ENCODE measurements at regions not wholly inside any gene's neighbourhood (a gene's known extent, or its start where the extent isn't known, plus 50 kb on each side); places are given as distances from the start of the nearest gene placed in this dataset.

DNA sequence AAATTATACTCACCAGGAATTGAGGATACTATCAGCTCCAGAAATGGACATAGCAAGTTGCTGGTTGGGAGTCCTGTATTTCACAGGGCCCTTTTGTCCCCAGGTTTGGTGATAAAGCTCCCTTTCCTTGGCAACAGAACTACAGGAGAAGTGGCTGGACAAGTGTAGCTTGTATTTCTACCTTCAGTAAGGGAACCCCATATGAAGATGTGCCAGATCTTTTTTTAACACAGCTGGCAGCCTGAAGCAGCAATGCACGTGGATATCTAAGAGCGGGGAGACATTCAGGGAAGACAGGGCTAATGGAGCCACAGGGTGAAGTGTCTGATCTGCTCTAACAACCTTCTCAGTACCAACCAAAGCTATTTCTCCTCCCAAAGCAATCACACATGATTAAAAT lies 373.9 kb upstream of the ID4 start (continued):
- TF ChIP-seq, protein P1, sequence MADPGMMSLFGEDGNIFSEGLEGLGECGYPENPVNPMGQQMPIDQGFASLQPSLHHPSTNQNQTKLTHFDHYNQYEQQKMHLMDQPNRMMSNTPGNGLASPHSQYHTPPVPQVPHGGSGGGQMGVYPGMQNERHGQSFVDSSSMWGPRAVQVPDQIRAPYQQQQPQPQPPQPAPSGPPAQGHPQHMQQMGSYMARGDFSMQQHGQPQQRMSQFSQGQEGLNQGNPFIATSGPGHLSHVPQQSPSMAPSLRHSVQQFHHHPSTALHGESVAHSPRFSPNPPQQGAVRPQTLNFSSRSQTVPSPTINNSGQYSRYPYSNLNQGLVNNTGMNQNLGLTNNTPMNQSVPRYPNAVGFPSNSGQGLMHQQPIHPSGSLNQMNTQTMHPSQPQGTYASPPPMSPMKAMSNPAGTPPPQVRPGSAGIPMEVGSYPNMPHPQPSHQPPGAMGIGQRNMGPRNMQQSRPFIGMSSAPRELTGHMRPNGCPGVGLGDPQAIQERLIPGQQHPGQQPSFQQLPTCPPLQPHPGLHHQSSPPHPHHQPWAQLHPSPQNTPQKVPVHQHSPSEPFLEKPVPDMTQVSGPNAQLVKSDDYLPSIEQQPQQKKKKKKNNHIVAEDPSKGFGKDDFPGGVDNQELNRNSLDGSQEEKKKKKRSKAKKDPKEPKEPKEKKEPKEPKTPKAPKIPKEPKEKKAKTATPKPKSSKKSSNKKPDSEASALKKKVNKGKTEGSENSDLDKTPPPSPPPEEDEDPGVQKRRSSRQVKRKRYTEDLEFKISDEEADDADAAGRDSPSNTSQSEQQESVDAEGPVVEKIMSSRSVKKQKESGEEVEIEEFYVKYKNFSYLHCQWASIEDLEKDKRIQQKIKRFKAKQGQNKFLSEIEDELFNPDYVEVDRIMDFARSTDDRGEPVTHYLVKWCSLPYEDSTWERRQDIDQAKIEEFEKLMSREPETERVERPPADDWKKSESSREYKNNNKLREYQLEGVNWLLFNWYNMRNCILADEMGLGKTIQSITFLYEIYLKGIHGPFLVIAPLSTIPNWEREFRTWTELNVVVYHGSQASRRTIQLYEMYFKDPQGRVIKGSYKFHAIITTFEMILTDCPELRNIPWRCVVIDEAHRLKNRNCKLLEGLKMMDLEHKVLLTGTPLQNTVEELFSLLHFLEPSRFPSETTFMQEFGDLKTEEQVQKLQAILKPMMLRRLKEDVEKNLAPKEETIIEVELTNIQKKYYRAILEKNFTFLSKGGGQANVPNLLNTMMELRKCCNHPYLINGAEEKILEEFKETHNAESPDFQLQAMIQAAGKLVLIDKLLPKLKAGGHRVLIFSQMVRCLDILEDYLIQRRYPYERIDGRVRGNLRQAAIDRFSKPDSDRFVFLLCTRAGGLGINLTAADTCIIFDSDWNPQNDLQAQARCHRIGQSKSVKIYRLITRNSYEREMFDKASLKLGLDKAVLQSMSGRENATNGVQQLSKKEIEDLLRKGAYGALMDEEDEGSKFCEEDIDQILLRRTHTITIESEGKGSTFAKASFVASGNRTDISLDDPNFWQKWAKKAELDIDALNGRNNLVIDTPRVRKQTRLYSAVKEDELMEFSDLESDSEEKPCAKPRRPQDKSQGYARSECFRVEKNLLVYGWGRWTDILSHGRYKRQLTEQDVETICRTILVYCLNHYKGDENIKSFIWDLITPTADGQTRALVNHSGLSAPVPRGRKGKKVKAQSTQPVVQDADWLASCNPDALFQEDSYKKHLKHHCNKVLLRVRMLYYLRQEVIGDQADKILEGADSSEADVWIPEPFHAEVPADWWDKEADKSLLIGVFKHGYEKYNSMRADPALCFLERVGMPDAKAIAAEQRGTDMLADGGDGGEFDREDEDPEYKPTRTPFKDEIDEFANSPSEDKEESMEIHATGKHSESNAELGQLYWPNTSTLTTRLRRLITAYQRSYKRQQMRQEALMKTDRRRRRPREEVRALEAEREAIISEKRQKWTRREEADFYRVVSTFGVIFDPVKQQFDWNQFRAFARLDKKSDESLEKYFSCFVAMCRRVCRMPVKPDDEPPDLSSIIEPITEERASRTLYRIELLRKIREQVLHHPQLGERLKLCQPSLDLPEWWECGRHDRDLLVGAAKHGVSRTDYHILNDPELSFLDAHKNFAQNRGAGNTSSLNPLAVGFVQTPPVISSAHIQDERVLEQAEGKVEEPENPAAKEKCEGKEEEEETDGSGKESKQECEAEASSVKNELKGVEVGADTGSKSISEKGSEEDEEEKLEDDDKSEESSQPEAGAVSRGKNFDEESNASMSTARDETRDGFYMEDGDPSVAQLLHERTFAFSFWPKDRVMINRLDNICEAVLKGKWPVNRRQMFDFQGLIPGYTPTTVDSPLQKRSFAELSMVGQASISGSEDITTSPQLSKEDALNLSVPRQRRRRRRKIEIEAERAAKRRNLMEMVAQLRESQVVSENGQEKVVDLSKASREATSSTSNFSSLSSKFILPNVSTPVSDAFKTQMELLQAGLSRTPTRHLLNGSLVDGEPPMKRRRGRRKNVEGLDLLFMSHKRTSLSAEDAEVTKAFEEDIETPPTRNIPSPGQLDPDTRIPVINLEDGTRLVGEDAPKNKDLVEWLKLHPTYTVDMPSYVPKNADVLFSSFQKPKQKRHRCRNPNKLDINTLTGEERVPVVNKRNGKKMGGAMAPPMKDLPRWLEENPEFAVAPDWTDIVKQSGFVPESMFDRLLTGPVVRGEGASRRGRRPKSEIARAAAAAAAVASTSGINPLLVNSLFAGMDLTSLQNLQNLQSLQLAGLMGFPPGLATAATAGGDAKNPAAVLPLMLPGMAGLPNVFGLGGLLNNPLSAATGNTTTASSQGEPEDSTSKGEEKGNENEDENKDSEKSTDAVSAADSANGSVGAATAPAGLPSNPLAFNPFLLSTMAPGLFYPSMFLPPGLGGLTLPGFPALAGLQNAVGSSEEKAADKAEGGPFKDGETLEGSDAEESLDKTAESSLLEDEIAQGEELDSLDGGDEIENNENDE (IDR thresholded peaks at IDR 0.05; ENCODE audit: insufficient replicate concordance, low read length), result no peak
- TF ChIP-seq SUZ12 (IDR thresholded peaks at IDR 0.05; ENCODE audit: low read length) (no peak), TEAD4 (IDR thresholded peaks at IDR 0.05; ENCODE audit: low read depth, low read length) (no peak), BACH1 (IDR thresholded peaks at IDR 0.05; ENCODE audit: low read length) (no peak), HDAC6 (IDR thresholded peaks at IDR 0.05; ENCODE audit: low read depth, low read length) (no peak), BCL11A (IDR thresholded peaks at IDR 0.05; ENCODE audit: low read depth in 2 of 2, low read length in 2 of 2) (no peak), SP4 (IDR thresholded peaks at IDR 0.05; ENCODE audit: low read length) (no peak), CBX5 (IDR thresholded peaks at IDR 0.05; ENCODE audit: low read depth, low read length) (no peak), POU5F1 (IDR thresholded peaks at IDR 0.05; ENCODE audit: low read depth, low read length) (no peak)

Measured in H1 (cell line).